ENCODE measurements at regions not wholly inside any gene's neighbourhood (a gene's known extent, or its start where the extent isn't known, plus 50 kb on each side); places are given as distances from the start of the nearest gene placed in this dataset.
"Not testable (repeated sequence)": the region's sequence is repeated elsewhere in the genome, so short reads cannot be mapped to it uniquely, and the experiment has no call there.

- H3F3A ChIP-seq (ENCODE audit: insufficient read depth) = no peaks in the 10 kb centered on the region
- H3K4me3 ChIP-seq (ENCODE audit: insufficient read depth, low read length, poor library complexity, severe bottlenecking) = no peak overlapping the region
- H3K36me3 ChIP-seq (ENCODE audit: low read length) = no peaks in the 10 kb centered on the region
- H4K20me1 ChIP-seq (ENCODE audit: low read depth, low read length) = no peaks in the 10 kb centered on the region
- H3K9me3 ChIP-seq (ENCODE audit: insufficient read depth, low read length) = no peaks in the 10 kb centered on the region
- no peak overlapping the region for H3K27ac ChIP-seq (ENCODE audit: low read depth, low read length)
- H3K9me2 ChIP-seq (replicated peaks; ENCODE audit: insufficient read depth, low read length) = no peaks in the 10 kb centered on the region
- H3K27me3 ChIP-seq (ENCODE audit: low read length) = no peaks in the 10 kb centered on the region; the same call in 1 of the 2 replicates
- no peak overlapping the region for H3K4me2 ChIP-seq (ENCODE audit: low read depth, low read length, poor library complexity, severe bottlenecking)
- H3K9ac ChIP-seq (ENCODE audit: low read length) = no peak overlapping the region
- no peaks in the 10 kb centered on the region for H3K79me2 ChIP-seq (ENCODE audit: insufficient read depth, low read length)
- H2AFZ ChIP-seq (ENCODE audit: low read depth, low read length, severe bottlenecking) = no peak overlapping the region
- TF ChIP-seq CTCF (IDR thresholded peaks at IDR 0.05; ENCODE audit: insufficient read depth, low read length, poor library complexity, severe bottlenecking) (no peak), EZH2phosphoT487 (conservative IDR thresholded peaks at IDR 0.05; ENCODE audit: low read length) (no peak)
Observed at GRCh38 chr9:90521811-90522570, 120.6 kb downstream of the DIRAS2 start.

DNA sequence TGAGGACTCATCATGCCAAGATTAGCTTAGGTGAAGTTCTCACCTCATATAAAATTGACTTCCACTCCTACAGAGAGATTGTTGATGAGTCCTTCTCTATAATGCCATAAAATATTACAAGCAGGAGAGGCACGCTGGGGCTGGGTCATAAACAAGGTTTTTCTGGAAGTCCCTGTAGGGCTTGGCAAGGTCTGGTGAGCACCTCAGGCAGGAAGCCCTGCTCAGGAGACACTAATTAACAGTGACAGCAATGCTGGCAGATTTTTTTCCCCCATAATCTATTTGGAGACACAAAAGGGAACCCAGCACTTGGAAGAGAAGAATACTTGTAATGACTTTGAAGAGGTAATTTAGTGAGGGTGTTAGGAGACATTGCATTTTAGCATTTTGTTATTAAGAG, 118.7 kb downstream of the DIRAS2 start:
- no peak overlapping the region for H3K4me2 ChIP-seq (ENCODE audit: low read depth, low read length, poor library complexity, severe bottlenecking)
- H3K9me2 ChIP-seq (replicated peaks; ENCODE audit: insufficient read depth, low read length) = no peaks in the 10 kb centered on the region
- H3K27me3 ChIP-seq (ENCODE audit: low read length) = no peaks in the 10 kb centered on the region; the same call in 1 of the 2 replicates
- no peaks in the 10 kb centered on the region for H4K20me1 ChIP-seq (ENCODE audit: low read depth, low read length)
- no peaks in the 10 kb centered on the region for H3F3A ChIP-seq (ENCODE audit: insufficient read depth)
- H3K4me3 ChIP-seq (ENCODE audit: insufficient read depth, low read length, poor library complexity, severe bottlenecking) = no peak overlapping the region
- no peak overlapping the region for H3K9ac ChIP-seq (ENCODE audit: low read length)
- H2AFZ ChIP-seq (ENCODE audit: low read depth, low read length, severe bottlenecking) = no peak overlapping the region
- no peak for TF ChIP-seq EZH2phosphoT487 (conservative IDR thresholded peaks at IDR 0.05; ENCODE audit: low read length)
- TF ChIP-seq CTCF (IDR thresholded peaks at IDR 0.05; ENCODE audit: insufficient read depth, low read length, poor library complexity, severe bottlenecking) = no peak
- no peaks in the 10 kb centered on the region for H3K36me3 ChIP-seq (ENCODE audit: low read length)
- H3K79me2 ChIP-seq (ENCODE audit: insufficient read depth, low read length) = no peaks in the 10 kb centered on the region
- no peak overlapping the region for H3K27ac ChIP-seq (ENCODE audit: low read depth, low read length)
- H3K9me3 ChIP-seq (ENCODE audit: insufficient read depth, low read length) = no peaks in the 10 kb centered on the region

- no peak overlapping the region for H3K4me2 ChIP-seq (ENCODE audit: low read depth, low read length, poor library complexity, severe bottlenecking)
- no peaks in the 10 kb centered on the region for H3K79me2 ChIP-seq (ENCODE audit: insufficient read depth, low read length)
- H3K27me3 ChIP-seq (ENCODE audit: low read length) = no peaks in the 10 kb centered on the region
- no peaks in the 10 kb centered on the region for H4K20me1 ChIP-seq (ENCODE audit: low read depth, low read length)
- no peak overlapping the region for H3K4me3 ChIP-seq (ENCODE audit: insufficient read depth, low read length, poor library complexity, severe bottlenecking)
- no peak overlapping the region for H2AFZ ChIP-seq (ENCODE audit: low read depth, low read length, severe bottlenecking)
- H3K9ac ChIP-seq (ENCODE audit: low read length) = no peak overlapping the region
- H3K36me3 ChIP-seq (ENCODE audit: low read length) = no peaks in the 10 kb centered on the region
- H3F3A ChIP-seq (ENCODE audit: insufficient read depth) = no peaks in the 10 kb centered on the region
- no peaks in the 10 kb centered on the region for H3K9me3 ChIP-seq (ENCODE audit: insufficient read depth, low read length)
- H3K9me2 ChIP-seq (replicated peaks; ENCODE audit: insufficient read depth, low read length) = no peaks in the 10 kb centered on the region
- no peak overlapping the region for H3K27ac ChIP-seq (ENCODE audit: low read depth, low read length)
- TF ChIP-seq EZH2phosphoT487 (conservative IDR thresholded peaks at IDR 0.05; ENCODE audit: low read length) (no peak), CTCF (IDR thresholded peaks at IDR 0.05; ENCODE audit: insufficient read depth, low read length, poor library complexity, severe bottlenecking) (no peak)
Observed at GRCh38 chr9:90526386-90526785, 116.2 kb downstream of the DIRAS2 start.

- H3K4me2 ChIP-seq (ENCODE audit: low read depth, low read length, poor library complexity, severe bottlenecking); H3K27me3 ChIP-seq (ENCODE audit: low read length); H3K9me3 ChIP-seq (ENCODE audit: insufficient read depth, low read length): not testable (repeated sequence)
Observed at GRCh38 chr9:90536094-90536493, 106.5 kb downstream of the DIRAS2 start.

More at GRCh38 chr9:90536094-90536493, 106.5 kb downstream of the DIRAS2 start:
- not testable (repeated sequence) for H3K4me3 ChIP-seq (ENCODE audit: insufficient read depth, low read length, poor library complexity, severe bottlenecking); H3K36me3 ChIP-seq (ENCODE audit: low read length); H3F3A ChIP-seq (ENCODE audit: insufficient read depth); H3K9me2 ChIP-seq (replicated peaks; ENCODE audit: insufficient read depth, low read length); H3K79me2 ChIP-seq (ENCODE audit: insufficient read depth, low read length); H4K20me1 ChIP-seq (ENCODE audit: low read depth, low read length); H3K9ac ChIP-seq (ENCODE audit: low read length); H2AFZ ChIP-seq (ENCODE audit: low read depth, low read length, severe bottlenecking); H3K27ac ChIP-seq (ENCODE audit: low read depth, low read length)

Measured in SU-DHL-6 (cell line).